ENCODE measurements at regions not wholly inside any gene's neighbourhood (a gene's known extent, or its start where the extent isn't known, plus 50 kb on each side); places are given as distances from the start of the nearest gene placed in this dataset.

DNA sequence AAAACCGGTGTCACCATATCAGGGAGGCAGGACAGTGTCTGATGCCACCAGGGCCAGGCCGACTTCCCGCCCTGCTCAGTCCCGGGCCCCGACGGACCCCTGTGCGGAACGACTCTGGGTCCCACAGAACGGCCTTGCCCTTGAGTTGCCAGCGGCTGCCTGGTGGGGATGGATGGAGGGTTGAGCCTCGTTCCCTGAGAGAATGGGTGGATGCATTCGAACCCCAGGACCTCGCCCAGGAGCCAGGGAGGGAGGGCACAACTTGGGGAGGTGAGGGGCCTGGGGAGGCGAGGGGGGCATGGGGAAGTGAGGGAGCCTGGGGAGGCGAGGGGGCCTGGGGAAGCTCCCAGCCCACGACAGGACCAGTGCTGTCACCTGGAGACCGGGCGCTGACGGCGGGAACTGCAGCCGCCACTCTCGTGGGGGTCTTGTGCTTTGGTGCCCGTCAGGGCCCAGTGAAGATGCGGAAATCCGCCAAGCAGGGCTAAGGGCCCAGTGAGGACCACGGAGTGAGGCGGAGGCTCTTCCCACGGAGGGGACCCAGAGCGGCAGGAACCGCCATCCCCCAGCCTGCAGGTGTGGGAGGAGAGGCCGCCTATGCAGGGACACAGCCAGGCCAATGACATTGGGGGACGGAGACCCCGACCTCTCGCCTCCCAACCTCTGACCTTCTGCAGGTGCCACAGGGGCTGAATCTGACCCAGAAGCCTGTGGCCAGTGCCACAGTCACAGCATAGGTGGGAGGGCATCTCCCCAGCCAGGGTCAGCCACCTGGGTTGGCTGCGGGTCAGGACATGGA is 74.4 kb upstream of the GALNT9 start:
- no peak overlapping the region for H2AFZ ChIP-seq (ENCODE audit: low read depth, low read length)
- H3K4me3 ChIP-seq (ENCODE audit: low read length) = no peak overlapping the region
- no peak overlapping the region for H3K9ac ChIP-seq (ENCODE audit: low read length)
- no peak overlapping the region for H3K27ac ChIP-seq (ENCODE audit: low read length)
- no peaks in the 10 kb centered on the region for H3K9me3 ChIP-seq (ENCODE audit: insufficient read depth, low read length)
- H3K36me3 ChIP-seq (replicated peaks; ENCODE audit: low read depth, low read length) = no peaks in the 10 kb centered on the region
- H4K20me1 ChIP-seq (ENCODE audit: insufficient read depth, low read length) = no peaks in the 10 kb centered on the region
- H3K4me1 ChIP-seq (ENCODE audit: low read length) = no peaks in the 10 kb centered on the region
- no peaks in the 10 kb centered on the region for H3K79me2 ChIP-seq (ENCODE audit: low read length)
- H3K27me3 ChIP-seq (ENCODE audit: low read depth, low read length) = no peaks in the 10 kb centered on the region
- TF ChIP-seq EZH2phosphoT487 (IDR thresholded peaks at IDR 0.05; ENCODE audit: low read depth) = no peak
- TF ChIP-seq, protein P1, sequence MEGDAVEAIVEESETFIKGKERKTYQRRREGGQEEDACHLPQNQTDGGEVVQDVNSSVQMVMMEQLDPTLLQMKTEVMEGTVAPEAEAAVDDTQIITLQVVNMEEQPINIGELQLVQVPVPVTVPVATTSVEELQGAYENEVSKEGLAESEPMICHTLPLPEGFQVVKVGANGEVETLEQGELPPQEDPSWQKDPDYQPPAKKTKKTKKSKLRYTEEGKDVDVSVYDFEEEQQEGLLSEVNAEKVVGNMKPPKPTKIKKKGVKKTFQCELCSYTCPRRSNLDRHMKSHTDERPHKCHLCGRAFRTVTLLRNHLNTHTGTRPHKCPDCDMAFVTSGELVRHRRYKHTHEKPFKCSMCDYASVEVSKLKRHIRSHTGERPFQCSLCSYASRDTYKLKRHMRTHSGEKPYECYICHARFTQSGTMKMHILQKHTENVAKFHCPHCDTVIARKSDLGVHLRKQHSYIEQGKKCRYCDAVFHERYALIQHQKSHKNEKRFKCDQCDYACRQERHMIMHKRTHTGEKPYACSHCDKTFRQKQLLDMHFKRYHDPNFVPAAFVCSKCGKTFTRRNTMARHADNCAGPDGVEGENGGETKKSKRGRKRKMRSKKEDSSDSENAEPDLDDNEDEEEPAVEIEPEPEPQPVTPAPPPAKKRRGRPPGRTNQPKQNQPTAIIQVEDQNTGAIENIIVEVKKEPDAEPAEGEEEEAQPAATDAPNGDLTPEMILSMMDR (IDR thresholded peaks at IDR 0.05; ENCODE audit: low read depth, low read length) = no peak
- no peak overlapping the region for H3K4me2 ChIP-seq (ENCODE audit: low read length)

DNA sequence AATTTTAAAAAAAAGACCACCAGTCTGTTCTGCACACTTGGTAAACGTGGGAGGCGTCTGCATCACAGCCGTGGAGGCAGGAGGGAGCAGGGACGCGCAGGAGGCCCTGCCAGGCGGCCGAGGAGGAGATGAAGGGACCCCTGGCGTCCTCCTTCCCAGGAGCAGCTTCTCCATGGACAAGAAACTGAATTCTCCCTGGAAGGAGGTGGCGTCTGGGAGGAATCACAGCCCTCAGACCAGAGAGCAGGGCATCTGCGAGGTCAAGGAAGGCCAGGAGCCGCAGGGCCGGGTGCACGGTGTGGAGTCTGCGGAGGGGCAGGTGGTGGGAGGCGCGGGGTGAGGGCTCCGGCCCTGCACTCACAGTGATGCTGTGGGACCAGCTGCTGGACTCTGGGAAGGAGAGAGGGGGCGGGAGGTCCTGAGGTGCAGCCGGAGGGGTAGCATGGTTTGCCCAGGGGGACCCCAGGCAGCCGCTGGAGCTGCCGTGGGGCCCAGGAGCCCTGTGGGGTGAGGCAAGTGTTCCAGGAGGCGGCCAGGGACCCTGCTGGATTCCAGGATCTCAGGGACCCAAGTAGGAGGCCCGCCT is 73.5 kb upstream of the GALNT9 start:
- Histone ChIP-seq H3K4me2 (ENCODE audit: low read length) (no peak overlapping the region), H3K36me3 (replicated peaks; ENCODE audit: low read depth, low read length) (no peaks in the 10 kb centered on the region), H3K27me3 (ENCODE audit: low read depth, low read length) (no peaks in the 10 kb centered on the region), H3K4me1 (ENCODE audit: low read length) (no peaks in the 10 kb centered on the region), H3K9me3 (ENCODE audit: insufficient read depth, low read length) (no peaks in the 10 kb centered on the region), H2AFZ (ENCODE audit: low read depth, low read length) (no peak overlapping the region), H4K20me1 (ENCODE audit: insufficient read depth, low read length) (no peaks in the 10 kb centered on the region), H3K4me3 (ENCODE audit: low read length) (no peak overlapping the region), H3K9ac (ENCODE audit: low read length) (no peak overlapping the region), H3K27ac (ENCODE audit: low read length) (no peak overlapping the region), H3K79me2 (ENCODE audit: low read length) (no peaks in the 10 kb centered on the region)
- TF ChIP-seq, protein P1 (IDR thresholded peaks at IDR 0.05; ENCODE audit: low read depth, low read length) = no peak
- TF ChIP-seq EZH2phosphoT487 (IDR thresholded peaks at IDR 0.05; ENCODE audit: low read depth) = no peak

GRCh38 chr12:132401982-132402381 is 72.6 kb upstream of the GALNT9 start:
- Histone ChIP-seq H3K4me2 (ENCODE audit: low read length) (no peak overlapping the region), H4K20me1 (ENCODE audit: insufficient read depth, low read length) (no peaks in the 10 kb centered on the region), H3K9ac (ENCODE audit: low read length) (no peak overlapping the region), H3K27me3 (ENCODE audit: low read depth, low read length) (no peaks in the 10 kb centered on the region), H3K4me3 (ENCODE audit: low read length) (no peak overlapping the region), H2AFZ (ENCODE audit: low read depth, low read length) (no peak overlapping the region), H3K36me3 (replicated peaks; ENCODE audit: low read depth, low read length) (no peaks in the 10 kb centered on the region), H3K27ac (ENCODE audit: low read length) (no peak overlapping the region), H3K4me1 (ENCODE audit: low read length) (no peaks in the 10 kb centered on the region), H3K79me2 (ENCODE audit: low read length) (no peaks in the 10 kb centered on the region), H3K9me3 (ENCODE audit: insufficient read depth, low read length) (no peaks in the 10 kb centered on the region)
- TF ChIP-seq EZH2phosphoT487 (IDR thresholded peaks at IDR 0.05; ENCODE audit: low read depth) = no peak
- TF ChIP-seq, protein P1 (IDR thresholded peaks at IDR 0.05; ENCODE audit: low read depth, low read length) = no peak

- H3K79me2 ChIP-seq (ENCODE audit: low read length) = no peaks in the 10 kb centered on the region
- H2AFZ ChIP-seq (ENCODE audit: low read depth, low read length) = no peak overlapping the region
- no peaks in the 10 kb centered on the region for H3K9me3 ChIP-seq (ENCODE audit: insufficient read depth, low read length)
- H4K20me1 ChIP-seq (ENCODE audit: insufficient read depth, low read length) = no peaks in the 10 kb centered on the region
- H3K27me3 ChIP-seq (ENCODE audit: low read depth, low read length) = no peaks in the 10 kb centered on the region
- no peak overlapping the region for H3K9ac ChIP-seq (ENCODE audit: low read length)
- no peak overlapping the region for H3K4me3 ChIP-seq (ENCODE audit: low read length)
- TF ChIP-seq, protein P1 (IDR thresholded peaks at IDR 0.05; ENCODE audit: low read depth, low read length) = no peak
- TF ChIP-seq EZH2phosphoT487 (IDR thresholded peaks at IDR 0.05; ENCODE audit: low read depth) = no peak
- H3K36me3 ChIP-seq (replicated peaks; ENCODE audit: low read depth, low read length) = no peaks in the 10 kb centered on the region
- no peaks in the 10 kb centered on the region for H3K4me1 ChIP-seq (ENCODE audit: low read length)
- H3K4me2 ChIP-seq (ENCODE audit: low read length) = no peak overlapping the region
- H3K27ac ChIP-seq (ENCODE audit: low read length) = no peak overlapping the region
These were observed 70.7 kb upstream of the GALNT9 start for GRCh38 chr12:132400011-132400641.
